Activated B cell treated with CpG ODN at 0.5 μM for 24 hours (primary cell): ENCODE measurements at regions not wholly inside any gene's neighbourhood (a gene's known extent, or its start where the extent isn't known, plus 50 kb on each side); places are given as distances from the start of the nearest gene placed in this dataset.

Source experiments
- ATAC-seq: fragments of 200-7000 bp; cut with Tn5 transposase; one replicate; pipeline ENCODE4 v1.10.0; 2021; ENCODE audit warnings: low read depth, mild to moderate bottlenecking, moderate library complexity
- CTCF ChIA-PET: fragments of 350-600 bp; sonication (Branson Sonifier 250); formaldehyde crosslinking; loops from one replicate; lab custom pipeline; 2021; ENCODE audit warnings: antibody characterized with exemption; lab: Charles Lee
- POLR2A ChIA-PET: fragments of 350-600 bp; sonication (Branson Sonifier 250); formaldehyde crosslinking; loops from one replicate; lab custom pipeline; 2021; ENCODE audit warnings: antibody characterized with exemption; lab: Charles Lee
- DNase-seq: peaks from one replicate; pipeline ENCODE4 v3.0.0; 2022
- H3K27ac Mint-ChIP-seq: one replicate; pipeline ENCODE4 v1.8.0; 2020; ENCODE audit warnings: mixed read lengths
- H3K27me3 Mint-ChIP-seq: one replicate; pipeline ENCODE4 v1.8.0; 2021; ENCODE audit warnings: mixed read lengths
- H3K36me3 Mint-ChIP-seq: one replicate; pipeline ENCODE4 v1.8.0; 2021; ENCODE audit warnings: low read depth, mixed read lengths
- H3K4me1 Mint-ChIP-seq: one replicate; pipeline ENCODE4 v1.8.0; 2021; ENCODE audit warnings: mixed read lengths
- H3K4me3 Mint-ChIP-seq: one replicate; pipeline ENCODE4 v1.8.0; 2020; ENCODE audit warnings: mild to moderate bottlenecking, mixed read lengths
- H3K9me3 Mint-ChIP-seq: one replicate; pipeline ENCODE4 v1.8.0; 2020; ENCODE audit warnings: mixed read lengths
- CTCF ChIP-seq: fragments of 200-600 bp; IDR thresholded peaks from one replicate; pipeline ENCODE4 v1.8.0; 2022; ENCODE audit warnings: antibody characterized with exemption, mild to moderate bottlenecking
- intact Hi-C: fragments of 100-400 bp; cut with micrococcal nuclease; formaldehyde crosslinking; loops from one replicate; pipeline ENCODE4 v1.15.1; 2024

- CTCF ChIA-PET = no interaction called here
- H3K4me3 Mint-ChIP-seq = no peak overlapping the region
- H3K4me1 Mint-ChIP-seq = peaks cover 9% of the 10 kb centered on the region
- DNase-seq (no peak), ATAC-seq (no peak)
- POLR2A ChIA-PET = no interaction called here
- peaks cover 2% of the 10 kb centered on the region for H3K9me3 Mint-ChIP-seq
- no peak overlapping the region for H3K27ac Mint-ChIP-seq
- no peak for TF ChIP-seq CTCF
- no peaks in the 10 kb centered on the region for H3K36me3 Mint-ChIP-seq
- H3K27me3 Mint-ChIP-seq = no peaks in the 10 kb centered on the region
- intact Hi-C loops = loop anchor here (5.0 kb wide), 1 partner anchor 37 kb away; no protein-coding TSS in a partner anchor
Observed at GRCh38 chr7:28243861-28244260, 63.3 kb upstream of the JAZF1 start.

- no peak for TF ChIP-seq CTCF
- no peak for ATAC-seq
- ChIA-PET POLR2A (no interaction called here), CTCF (no interaction called here)
- intact Hi-C loops = no loop called here
- Mint-ChIP-seq H3K4me1 (no peaks in the 10 kb centered on the region), H3K27ac (no peak overlapping the region), H3K27me3 (no peaks in the 10 kb centered on the region), H3K36me3 (no peaks in the 10 kb centered on the region), H3K4me3 (no peak overlapping the region), H3K9me3 (peaks cover 3% of the 10 kb centered on the region)
- DNase-seq = no peak
Observed at GRCh38 chr7:28245123-28245878, 64.7 kb upstream of the JAZF1 start.

GRCh38 chr7:28246921-28247461 lies 66.4 kb upstream of the JAZF1 start:
- intact Hi-C loops = no loop called here
- DNase-seq (no peak), ATAC-seq (no peak)
- no peaks in the 10 kb centered on the region for H3K36me3 Mint-ChIP-seq
- peaks cover 3% of the 10 kb centered on the region for H3K9me3 Mint-ChIP-seq
- H3K27ac Mint-ChIP-seq = no peak overlapping the region
- H3K27me3 Mint-ChIP-seq = no peaks in the 10 kb centered on the region
- TF ChIP-seq CTCF = no peak
- no peak overlapping the region for H3K4me3 Mint-ChIP-seq
- no peaks in the 10 kb centered on the region for H3K4me1 Mint-ChIP-seq
- CTCF ChIA-PET = interaction anchor here (0.6 kb wide), 1 partner anchor 11 kb away, joined by 4 read pairs; no protein-coding TSS in a partner anchor
- POLR2A ChIA-PET = no interaction called here

GRCh38 chr7:28258240-28258639 lies 77.6 kb upstream of the JAZF1 start:
- peaks cover 5% of the 10 kb centered on the region for H3K27me3 Mint-ChIP-seq
- DNase-seq = no peak
- no peak for TF ChIP-seq CTCF

GRCh38 chr7:28260969-28261368 lies 80.4 kb upstream of the JAZF1 start:
- Mint-ChIP-seq H3K4me3 (no peak overlapping the region), H3K9me3 (no peaks in the 10 kb centered on the region), H3K4me1 (no peaks in the 10 kb centered on the region), H3K27ac (no peak overlapping the region), H3K27me3 (peaks cover 5% of the 10 kb centered on the region), H3K36me3 (no peaks in the 10 kb centered on the region)
- POLR2A ChIA-PET = no interaction called here
- CTCF ChIA-PET = no interaction called here
- TF ChIP-seq CTCF = no peak
- ATAC-seq = no peak
- intact Hi-C loops = no loop called here
- DNase-seq = no peak

More at GRCh38 chr7:28258240-28258639, 77.6 kb upstream of the JAZF1 start:
- CTCF ChIA-PET = interaction anchor here (0.5 kb wide), 1 partner anchor 12 kb away, joined by 4 read pairs; no protein-coding TSS in a partner anchor
- Mint-ChIP-seq H3K9me3 (peaks cover 2% of the 10 kb centered on the region), H3K4me3 (no peak overlapping the region), H3K4me1 (no peaks in the 10 kb centered on the region), H3K36me3 (no peaks in the 10 kb centered on the region), H3K27ac (no peak overlapping the region)
- POLR2A ChIA-PET = no interaction called here
- intact Hi-C loops = no loop called here
- no peak for ATAC-seq
